ENCODE measurements at regions not wholly inside any gene's neighbourhood (a gene's known extent, or its start where the extent isn't known, plus 50 kb on each side); places are given as distances from the start of the nearest gene placed in this dataset.

DNA sequence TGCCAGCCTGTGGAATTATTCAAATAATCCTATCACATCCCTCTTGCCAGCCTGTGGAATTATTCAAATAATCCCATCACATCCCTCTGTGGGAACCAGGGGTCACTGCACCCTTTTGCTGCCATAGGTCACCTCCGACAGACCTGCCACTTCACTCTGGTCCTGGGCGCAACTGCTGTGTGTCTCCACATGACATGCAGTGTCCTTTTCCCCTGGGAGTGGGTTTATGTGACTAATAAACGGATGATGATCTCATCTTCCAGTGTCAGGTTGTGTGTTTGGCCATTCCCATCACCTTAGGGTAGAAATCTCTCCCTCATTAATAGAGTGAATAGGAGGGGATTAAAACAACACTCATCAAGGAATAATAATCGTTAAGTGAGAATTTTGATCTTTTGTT is 603.6 kb upstream of the NR2F2 start:
- H3K36me3 ChIP-seq (replicated peaks; ENCODE audit: control insufficient read depth, insufficient read depth, low read length): no peaks in the 10 kb centered on the region
- H3K4me3 ChIP-seq (ENCODE audit: insufficient read depth, low read depth, low read length): no peak overlapping the region
- H3K27me3 ChIP-seq (ENCODE audit: control insufficient read depth, insufficient read depth, low read length): no peaks in the 10 kb centered on the region
- DNase-seq: no peak

DNA sequence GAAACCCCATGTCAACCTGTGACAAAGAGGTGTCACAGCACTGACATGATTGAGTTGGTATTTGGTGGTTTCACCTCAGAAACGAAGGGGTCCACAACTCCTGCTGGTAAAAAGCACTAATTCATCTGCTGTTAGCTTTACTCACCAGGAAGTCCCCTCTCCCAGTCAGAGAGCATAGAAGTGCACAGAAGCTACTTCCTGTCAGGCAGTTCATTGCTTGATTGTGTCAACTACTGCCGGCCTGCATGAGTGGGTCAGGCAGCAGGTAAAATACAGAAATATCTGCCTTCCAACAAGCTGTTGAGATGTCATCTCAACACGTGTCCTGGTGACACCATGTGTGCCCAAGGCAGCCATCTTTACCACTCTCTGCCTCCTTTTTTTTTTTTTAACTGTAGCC is 596.6 kb upstream of the NR2F2 start:
- H3K27me3 ChIP-seq (ENCODE audit: control insufficient read depth, insufficient read depth, low read length): no peaks in the 10 kb centered on the region
- H3K36me3 ChIP-seq (replicated peaks; ENCODE audit: control insufficient read depth, insufficient read depth, low read length): no peaks in the 10 kb centered on the region
- H3K4me3 ChIP-seq (ENCODE audit: insufficient read depth, low read depth, low read length): no peak overlapping the region
- DNase-seq: no peak

DNA sequence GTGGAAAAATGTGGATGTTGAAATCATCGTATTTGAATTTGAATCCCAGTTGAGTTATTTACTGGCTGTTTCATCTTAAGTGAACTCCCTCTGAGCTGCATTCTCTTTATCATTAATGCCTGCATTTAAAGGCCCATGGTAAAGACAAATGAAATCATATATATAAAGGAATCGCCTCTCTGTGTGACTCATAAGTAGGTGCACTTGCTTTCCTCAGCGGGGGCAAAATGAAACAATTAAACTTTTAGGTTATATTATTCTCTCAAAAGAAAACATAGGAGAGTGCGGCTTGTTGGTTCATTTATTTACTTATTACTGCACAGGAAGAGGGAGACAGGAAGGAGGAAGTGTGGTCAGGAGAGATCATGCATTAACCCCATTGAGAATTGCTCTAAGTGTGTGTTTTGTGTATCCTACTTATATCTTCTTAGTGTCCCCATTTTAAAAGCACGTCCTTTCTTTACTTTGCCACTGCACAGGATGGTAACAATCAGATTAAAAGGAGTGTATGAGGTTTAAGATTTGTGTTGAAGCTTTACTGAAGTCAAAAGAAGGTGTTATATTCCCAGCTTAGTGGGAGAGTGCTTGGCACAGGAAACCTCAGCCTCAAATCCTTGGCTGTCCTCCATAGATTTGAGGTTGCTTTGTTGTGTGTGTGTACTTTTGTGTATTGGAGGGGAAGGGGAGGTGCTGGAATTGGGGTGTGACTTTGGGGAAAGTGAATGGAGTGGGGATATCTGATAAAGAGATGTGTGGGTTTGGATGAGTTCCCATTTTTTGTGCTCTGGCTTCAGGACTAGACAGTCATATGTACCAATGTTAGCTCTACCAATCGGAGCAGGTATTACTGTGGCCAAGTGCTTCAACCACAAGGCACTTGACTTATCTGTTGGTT is 595.8 kb upstream of the NR2F2 start:
- no peak for DNase-seq
- H3K4me3 ChIP-seq (ENCODE audit: insufficient read depth, low read depth, low read length): no peak overlapping the region
- H3K36me3 ChIP-seq (replicated peaks; ENCODE audit: control insufficient read depth, insufficient read depth, low read length): no peaks in the 10 kb centered on the region
- H3K27me3 ChIP-seq (ENCODE audit: control insufficient read depth, insufficient read depth, low read length): no peaks in the 10 kb centered on the region

DNA sequence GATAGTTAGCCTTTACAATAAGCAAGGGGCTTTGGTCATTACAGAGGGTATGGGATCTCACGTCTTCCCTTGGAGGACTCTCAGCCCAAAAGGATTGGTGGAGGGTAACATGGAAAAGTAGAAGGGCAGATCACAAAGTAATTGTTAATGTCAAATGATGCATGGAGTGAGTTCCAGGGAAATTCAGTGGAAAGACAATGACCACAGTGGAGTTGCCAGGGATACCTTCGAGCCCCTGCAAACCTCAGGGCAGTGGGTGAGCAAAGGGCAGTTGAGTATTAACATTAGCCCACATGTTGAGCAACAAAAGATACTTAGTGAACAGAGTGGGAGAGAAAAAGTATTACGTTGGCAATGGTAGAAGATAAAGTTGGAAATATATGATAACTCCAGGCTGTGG is 593.4 kb upstream of the NR2F2 start:
- H3K36me3 ChIP-seq (replicated peaks; ENCODE audit: control insufficient read depth, insufficient read depth, low read length): no peaks in the 10 kb centered on the region
- H3K4me3 ChIP-seq (ENCODE audit: insufficient read depth, low read depth, low read length): no peak overlapping the region
- DNase-seq: no peak
- H3K27me3 ChIP-seq (ENCODE audit: control insufficient read depth, insufficient read depth, low read length): no peaks in the 10 kb centered on the region

DNA sequence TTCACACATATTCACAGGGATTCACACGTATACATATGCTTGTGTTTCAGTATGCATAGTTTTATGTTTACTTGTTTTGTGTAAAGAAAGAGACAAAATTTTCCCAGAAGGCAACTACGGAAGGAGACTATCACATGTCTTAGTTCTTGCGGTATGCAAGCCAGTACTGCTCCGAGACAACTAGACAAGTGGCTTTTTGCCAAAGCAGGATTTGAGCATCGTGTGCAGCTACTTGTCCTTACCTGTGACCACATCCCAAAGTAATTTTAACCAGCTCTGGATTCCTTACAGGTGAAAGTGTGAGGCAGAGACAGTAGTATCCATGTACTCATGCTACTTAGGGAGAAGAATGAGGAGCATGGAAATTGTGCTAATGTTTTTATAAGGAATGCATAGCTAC is 591.4 kb upstream of the NR2F2 start:
- H3K4me3 ChIP-seq (ENCODE audit: insufficient read depth, low read depth, low read length): no peak overlapping the region
- no peak for DNase-seq
- no peaks in the 10 kb centered on the region for H3K27me3 ChIP-seq (ENCODE audit: control insufficient read depth, insufficient read depth, low read length)
- no peaks in the 10 kb centered on the region for H3K36me3 ChIP-seq (replicated peaks; ENCODE audit: control insufficient read depth, insufficient read depth, low read length)

DNA sequence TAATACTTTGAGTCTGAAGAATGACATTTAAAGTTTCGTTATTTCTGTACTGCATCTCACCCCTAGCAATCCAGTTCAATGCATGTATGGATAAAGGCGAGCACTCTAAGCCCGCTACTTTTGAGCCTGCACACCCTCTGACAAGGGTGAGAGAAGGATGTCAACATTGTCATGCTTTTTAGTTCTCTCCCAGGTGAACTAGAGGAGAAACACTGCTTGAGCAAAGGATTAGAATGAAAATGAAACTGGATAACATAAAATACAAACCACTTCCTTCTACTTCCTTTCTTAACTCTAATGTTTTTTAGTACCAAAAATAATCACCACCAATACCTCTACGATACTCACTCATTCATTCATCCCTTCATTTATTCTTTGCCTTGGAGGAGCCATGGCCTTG is 588.7 kb upstream of the NR2F2 start:
- H3K27me3 ChIP-seq (ENCODE audit: control insufficient read depth, insufficient read depth, low read length): no peaks in the 10 kb centered on the region
- no peaks in the 10 kb centered on the region for H3K36me3 ChIP-seq (replicated peaks; ENCODE audit: control insufficient read depth, insufficient read depth, low read length)
- H3K4me3 ChIP-seq (ENCODE audit: insufficient read depth, low read depth, low read length): no peak overlapping the region
- no peak for DNase-seq

DNA sequence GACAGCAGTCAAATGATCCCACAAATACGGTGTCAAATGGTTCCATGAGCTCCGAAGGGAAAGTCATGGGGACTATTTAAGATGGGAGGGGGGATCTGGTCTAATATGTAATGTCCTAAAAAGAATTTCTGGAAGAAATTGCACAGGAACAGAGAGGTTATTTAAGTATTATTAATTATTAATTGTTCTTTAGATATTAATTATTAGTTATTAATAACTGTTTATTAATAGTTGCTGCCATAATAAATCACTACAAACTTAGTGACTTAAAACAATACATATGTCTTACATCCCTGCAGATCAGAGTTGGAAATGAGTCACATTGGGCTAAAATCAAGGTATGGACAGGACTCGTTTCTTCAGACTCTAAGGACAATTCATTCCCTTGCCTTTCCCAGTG is 588.2 kb upstream of the NR2F2 start:
- DNase-seq: no peak
- Histone ChIP-seq H3K27me3 (ENCODE audit: control insufficient read depth, insufficient read depth, low read length) (no peaks in the 10 kb centered on the region), H3K36me3 (replicated peaks; ENCODE audit: control insufficient read depth, insufficient read depth, low read length) (no peaks in the 10 kb centered on the region), H3K4me3 (ENCODE audit: insufficient read depth, low read depth, low read length) (no peak overlapping the region)

DNA sequence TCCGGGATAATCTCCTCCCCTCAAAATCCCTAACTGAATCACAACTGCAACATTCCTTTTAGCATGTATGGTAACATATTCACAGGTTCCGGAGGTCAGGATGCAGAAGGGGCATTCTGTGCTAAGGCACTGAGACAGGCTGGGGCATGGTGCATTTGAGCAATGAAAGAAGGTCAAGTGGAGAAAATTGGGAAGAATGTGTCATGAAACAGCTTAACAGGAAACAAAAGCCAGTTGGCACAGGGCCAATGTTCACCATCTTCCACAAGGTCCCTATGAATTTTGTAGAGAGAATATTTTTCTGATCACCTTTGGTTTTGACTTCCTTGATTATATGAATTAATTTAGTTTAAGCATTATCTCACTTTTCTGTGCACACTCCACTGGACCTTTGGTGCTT is 587.7 kb upstream of the NR2F2 start:
- DNase-seq: no peak
- Histone ChIP-seq H3K4me3 (ENCODE audit: insufficient read depth, low read depth, low read length) (no peak overlapping the region), H3K27me3 (ENCODE audit: control insufficient read depth, insufficient read depth, low read length) (no peaks in the 10 kb centered on the region), H3K36me3 (replicated peaks; ENCODE audit: control insufficient read depth, insufficient read depth, low read length) (no peaks in the 10 kb centered on the region)

DNA sequence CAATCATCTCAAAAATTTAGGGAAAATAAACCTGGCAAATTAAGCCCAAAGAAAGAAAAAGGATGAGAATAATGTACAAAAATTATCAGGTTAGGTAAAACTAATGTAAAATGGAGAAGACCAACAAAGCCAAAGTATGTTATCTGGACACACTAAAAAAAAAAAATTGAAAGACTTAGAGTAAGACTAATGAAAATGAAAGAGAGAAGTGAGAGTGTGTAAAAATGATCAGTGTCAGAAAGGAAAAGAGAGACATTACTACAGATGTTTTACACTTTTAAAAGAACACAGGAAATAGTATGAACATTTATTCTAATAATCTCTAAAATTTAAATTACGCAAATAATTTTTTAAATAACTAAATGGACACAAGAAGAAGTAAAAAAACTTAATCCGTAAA is 573.3 kb upstream of the NR2F2 start:
- no peak overlapping the region for H3K4me3 ChIP-seq (ENCODE audit: insufficient read depth, low read depth, low read length)
- H3K36me3 ChIP-seq (replicated peaks; ENCODE audit: control insufficient read depth, insufficient read depth, low read length): no peaks in the 10 kb centered on the region
- no peak for DNase-seq
- no peaks in the 10 kb centered on the region for H3K27me3 ChIP-seq (ENCODE audit: control insufficient read depth, insufficient read depth, low read length)

DNA sequence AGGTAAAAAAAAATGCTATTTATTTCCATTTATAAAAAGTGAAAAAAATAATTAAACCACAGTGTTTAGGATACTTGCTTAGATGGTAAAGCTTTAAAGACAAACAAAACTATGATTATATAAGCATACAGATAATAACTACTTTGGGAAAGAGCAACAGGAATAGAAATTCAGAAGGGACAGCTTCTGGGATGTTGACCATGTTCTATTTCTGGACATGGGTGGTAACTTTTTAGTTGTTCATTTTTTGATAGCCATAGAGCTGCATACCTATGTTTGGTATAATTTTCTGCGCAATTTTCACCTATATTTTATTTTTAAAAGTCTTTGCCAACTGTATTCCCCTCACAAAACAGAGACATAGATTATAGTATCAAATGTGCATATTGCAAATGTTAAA is 572.0 kb upstream of the NR2F2 start:
- Histone ChIP-seq H3K4me3 (ENCODE audit: insufficient read depth, low read depth, low read length) (no peak overlapping the region), H3K27me3 (ENCODE audit: control insufficient read depth, insufficient read depth, low read length) (no peaks in the 10 kb centered on the region), H3K36me3 (replicated peaks; ENCODE audit: control insufficient read depth, insufficient read depth, low read length) (no peaks in the 10 kb centered on the region)
- no peak for DNase-seq

DNA sequence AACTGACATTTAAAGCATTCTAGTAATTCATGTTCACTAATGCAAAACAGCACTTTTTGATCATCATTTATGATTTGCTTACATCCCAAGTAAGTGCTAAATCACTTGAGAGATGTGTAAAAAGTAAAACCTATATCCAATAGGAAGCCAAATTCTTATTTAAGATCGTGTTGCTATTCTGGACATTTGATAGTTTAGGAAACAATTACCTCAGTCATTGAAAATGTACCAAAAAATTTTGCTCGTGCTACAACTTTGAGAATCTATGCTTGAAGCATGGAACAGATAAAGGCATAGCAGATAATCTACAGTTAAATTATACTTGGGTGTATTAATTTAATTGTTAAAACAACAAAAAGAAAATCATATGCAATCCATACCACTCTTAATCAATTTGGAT is 571.6 kb upstream of the NR2F2 start:
- no peaks in the 10 kb centered on the region for H3K36me3 ChIP-seq (replicated peaks; ENCODE audit: control insufficient read depth, insufficient read depth, low read length)
- no peak overlapping the region for H3K4me3 ChIP-seq (ENCODE audit: insufficient read depth, low read depth, low read length)
- H3K27me3 ChIP-seq (ENCODE audit: control insufficient read depth, insufficient read depth, low read length): no peaks in the 10 kb centered on the region
- no peak for DNase-seq

DNA sequence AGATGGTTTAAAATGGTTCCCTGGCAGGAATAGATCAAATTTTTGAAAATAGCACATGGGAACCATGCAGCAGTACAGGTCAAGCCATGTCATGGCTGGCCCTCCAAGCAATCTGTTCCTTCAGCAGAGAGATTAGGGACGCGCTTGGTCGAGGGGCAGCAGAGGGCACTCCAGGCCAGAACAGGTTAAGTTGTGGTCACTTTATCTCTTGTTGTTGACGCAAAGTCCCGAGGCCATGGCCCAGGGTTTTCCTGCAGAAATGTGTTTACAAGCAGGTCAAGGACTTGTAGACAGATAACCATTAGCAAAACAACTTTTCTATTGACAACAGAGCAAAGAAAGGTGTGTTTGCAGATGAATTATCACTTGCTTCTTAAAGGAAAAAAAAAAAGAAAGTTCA is 570.0 kb upstream of the NR2F2 start:
- peak; percentile 19 for DNase-seq
- no peaks in the 10 kb centered on the region for H3K36me3 ChIP-seq (replicated peaks; ENCODE audit: control insufficient read depth, insufficient read depth, low read length)
- no peak overlapping the region for H3K4me3 ChIP-seq (ENCODE audit: insufficient read depth, low read depth, low read length)
- H3K27me3 ChIP-seq (ENCODE audit: control insufficient read depth, insufficient read depth, low read length): no peaks in the 10 kb centered on the region

DNA sequence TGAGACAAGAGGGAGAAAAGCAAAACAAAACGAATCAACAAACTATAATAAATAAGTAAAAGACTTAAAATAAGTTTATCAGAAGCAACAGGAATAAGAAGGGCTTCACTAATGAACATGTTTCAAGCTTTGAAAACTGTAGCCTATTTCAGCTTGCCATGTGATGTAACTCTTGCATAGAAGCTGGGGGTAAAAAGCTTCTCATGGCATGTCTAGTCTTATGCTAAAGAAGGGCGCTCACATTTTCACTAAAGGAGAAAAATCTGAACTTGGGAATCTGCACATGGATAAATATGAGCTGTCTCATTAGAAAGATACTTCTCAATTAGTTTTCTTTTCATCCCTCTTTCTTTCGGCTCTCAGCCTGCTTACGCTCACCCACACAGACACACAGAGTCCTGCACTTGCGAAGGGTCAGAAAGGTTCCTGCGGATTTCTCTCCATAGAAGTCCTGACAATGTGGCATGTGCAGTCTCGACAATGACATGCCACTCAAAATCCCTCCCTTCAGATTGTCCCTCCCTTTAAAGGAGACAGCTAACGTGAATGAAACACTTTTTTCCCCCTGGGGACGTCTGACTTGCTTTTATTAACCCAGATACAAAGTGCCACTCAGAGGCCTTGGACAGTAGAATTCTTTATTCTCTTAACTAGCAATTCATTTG is 568.9 kb upstream of the NR2F2 start:
- DNase-seq: no peak
- Histone ChIP-seq H3K36me3 (replicated peaks; ENCODE audit: control insufficient read depth, insufficient read depth, low read length) (no peaks in the 10 kb centered on the region), H3K4me3 (ENCODE audit: insufficient read depth, low read depth, low read length) (no peak overlapping the region), H3K27me3 (ENCODE audit: control insufficient read depth, insufficient read depth, low read length) (no peaks in the 10 kb centered on the region)

DNA sequence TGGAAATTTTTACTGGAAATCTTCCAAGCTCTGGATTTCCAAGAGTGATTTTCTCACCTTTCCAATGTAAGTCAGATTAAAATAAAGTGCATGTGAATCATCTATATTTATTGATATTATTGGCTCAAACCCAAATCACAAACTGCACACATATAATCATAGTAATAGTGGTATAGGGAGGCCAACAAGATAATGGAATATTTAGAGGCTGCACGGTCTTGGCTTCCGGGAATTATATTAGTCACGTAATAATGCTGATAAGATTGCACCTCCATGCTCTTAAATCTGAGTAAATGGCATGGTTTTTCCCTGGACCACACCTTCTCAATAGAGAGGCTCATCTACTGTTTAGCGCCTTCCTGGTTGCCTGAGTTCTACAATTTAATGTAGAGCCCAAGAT is 567.1 kb upstream of the NR2F2 start:
- DNase-seq: no peak
- Histone ChIP-seq H3K36me3 (replicated peaks; ENCODE audit: control insufficient read depth, insufficient read depth, low read length) (no peaks in the 10 kb centered on the region), H3K4me3 (ENCODE audit: insufficient read depth, low read depth, low read length) (no peak overlapping the region), H3K27me3 (ENCODE audit: control insufficient read depth, insufficient read depth, low read length) (no peaks in the 10 kb centered on the region)

DNA sequence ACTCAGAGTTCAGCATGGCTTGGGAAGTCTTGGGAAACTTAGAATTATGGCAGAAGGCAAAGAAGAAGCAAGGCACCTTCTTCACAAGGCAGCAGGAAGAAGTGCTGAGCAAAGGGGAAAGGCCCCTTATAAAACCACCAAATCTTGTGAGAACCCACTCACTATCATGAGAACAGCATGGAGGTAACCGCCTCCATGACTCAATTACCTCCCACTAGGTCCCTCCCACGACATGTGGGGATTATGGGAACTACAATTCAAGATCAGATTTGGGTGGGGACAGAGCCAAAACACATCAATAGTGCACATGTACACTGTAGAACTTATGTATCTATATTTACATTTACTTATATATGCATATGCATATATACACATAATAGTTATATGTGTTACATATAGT is 565.3 kb upstream of the NR2F2 start:
- Histone ChIP-seq H3K27me3 (ENCODE audit: control insufficient read depth, insufficient read depth, low read length) (no peaks in the 10 kb centered on the region), H3K4me3 (ENCODE audit: insufficient read depth, low read depth, low read length) (no peak overlapping the region), H3K36me3 (replicated peaks; ENCODE audit: control insufficient read depth, insufficient read depth, low read length) (no peaks in the 10 kb centered on the region)
- DNase-seq: no peak
